OCI-LY1 (cell line): ENCODE measurements at regions not wholly inside any gene's neighbourhood (a gene's known extent, or its start where the extent isn't known, plus 50 kb on each side); places are given as distances from the start of the nearest gene placed in this dataset.

Experiments
- H2AFZ ChIP-seq: fragments of 200-600 bp; sonication (generic), shearing (Covaris generic); 2 replicates; pipeline ENCODE4 v1.6.0; 2014; ENCODE audit warnings: antibody characterized with exemption, mild to moderate bottlenecking, low read length
- H3F3A ChIP-seq: fragments of 200-600 bp; sonication (generic), shearing (Covaris generic); 2 replicates; pipeline ENCODE4 v1.6.0; 2014; ENCODE audit warnings: mild to moderate bottlenecking, antibody characterized with exemption, low read length, moderate library complexity; ENCODE audit not compliant: insufficient read depth
- H3K27ac ChIP-seq: fragments of 200-600 bp; sonication (generic); 2 replicates; pipeline ENCODE4 v1.5.1; 2014; ENCODE audit warnings: low read length, mixed run types, mild to moderate bottlenecking, low read depth; ENCODE audit not compliant: poor library complexity, severe bottlenecking
- H3K27me3 ChIP-seq: fragments of 200-600 bp; sonication (generic); 2 replicates; pipeline ENCODE4 v1.6.0; 2014; ENCODE audit warnings: antibody characterized with exemption, mild to moderate bottlenecking, low read length, moderate library complexity; ENCODE audit not compliant: insufficient read depth
- H3K36me3 ChIP-seq: fragments of 200-600 bp; sonication (generic); 2 replicates; pipeline ENCODE4 v1.6.1; 2014; ENCODE audit warnings: mild to moderate bottlenecking, antibody characterized with exemption, low read length, moderate library complexity, mixed read lengths; ENCODE audit not compliant: insufficient read depth
- H3K4me1 ChIP-seq: fragments of 200-600 bp; sonication (generic); 2 replicates; pipeline ENCODE4 v1.5.1; 2014; ENCODE audit warnings: mild to moderate bottlenecking, low read length, moderate library complexity; ENCODE audit not compliant: insufficient read depth, severe bottlenecking
- H3K4me2 ChIP-seq: fragments of 200-600 bp; sonication (generic), shearing (Covaris generic); 2 replicates; pipeline ENCODE4 v1.6.1; 2014; ENCODE audit warnings: low read length
- H3K4me3 ChIP-seq: fragments of 200-600 bp; sonication (generic); 2 replicates; pipeline ENCODE4 v1.5.1; 2014; ENCODE audit warnings: low read length, low read depth, mild to moderate bottlenecking, mixed read lengths; ENCODE audit not compliant: poor library complexity, severe bottlenecking
- H3K79me2 ChIP-seq: fragments of 200-600 bp; shearing (Covaris generic); 2 replicates; pipeline ENCODE4 v1.6.1; 2016; ENCODE audit warnings: mixed run types, low read length, mixed read lengths; ENCODE audit not compliant: insufficient read depth
- H3K9ac ChIP-seq: fragments of 200-600 bp; sonication (generic), shearing (Covaris generic); 2 replicates; pipeline ENCODE4 v1.6.1; 2014; ENCODE audit warnings: mild to moderate bottlenecking, low read length, mixed read lengths
- H3K9me2 ChIP-seq: fragments of 200-600 bp; sonication (generic), shearing (Covaris generic); 2 replicates; pipeline ENCODE4 v1.6.1; 2014; ENCODE audit warnings: low read depth, mild to moderate bottlenecking, low read length, mixed read lengths
- H3K9me3 ChIP-seq: fragments of 200-600 bp; shearing (Covaris generic); 2 replicates; pipeline ENCODE4 v1.6.1; 2014; ENCODE audit warnings: low read length, mixed read lengths
- H4K20me1 ChIP-seq: fragments of 200-600 bp; sonication (generic), shearing (Covaris generic); 2 replicates; pipeline ENCODE4 v1.6.0; 2016; ENCODE audit warnings: mild to moderate bottlenecking, low read length; ENCODE audit not compliant: insufficient read depth
- CTCF ChIP-seq: fragments of 200-600 bp; sonication (generic), shearing (Covaris generic); IDR thresholded peaks from 2 replicates; pipeline ENCODE4 v1.5.1; 2017; ENCODE audit warnings: mild to moderate bottlenecking, antibody characterized with exemption, low read length, moderate library complexity, mixed read lengths
- EZH2 ChIP-seq: fragments of 200-600 bp; sonication (generic), shearing (Covaris generic); IDR thresholded peaks from 2 replicates; pipeline ENCODE4 v1.8.0; 2017; ENCODE audit warnings: borderline replicate concordance, mixed run types, mild to moderate bottlenecking, antibody characterized with exemption, low read length, moderate library complexity, mixed read lengths

- TF ChIP-seq CTCF (no peak), EZH2 (no peak)
- no peak overlapping the region for H3K27ac ChIP-seq
- H3K4me1 ChIP-seq, result peaks cover 6% of the 10 kb centered on the region
- peaks cover 5% of the 10 kb centered on the region; the same call in 1 of the 2 replicates for H3K36me3 ChIP-seq
- no peaks in the 10 kb centered on the region for H3K27me3 ChIP-seq
- H3K9ac ChIP-seq, result no peak overlapping the region
- no peaks in the 10 kb centered on the region for H3K79me2 ChIP-seq
- H4K20me1 ChIP-seq, result no peaks in the 10 kb centered on the region
- no peaks in the 10 kb centered on the region for H3F3A ChIP-seq
- no peaks in the 10 kb centered on the region; the same call in 1 of the 2 replicates for H3K9me2 ChIP-seq
- no peak overlapping the region for H2AFZ ChIP-seq
- H3K4me3 ChIP-seq, result no peak overlapping the region
- H3K9me3 ChIP-seq, result no peaks in the 10 kb centered on the region
- no peak overlapping the region for H3K4me2 ChIP-seq
Measured at GRCh38 chr9:82281066-82281465, 292.5 kb downstream of the SPATA31D1 start.

GRCh38 chr9:82284758-82285157 is 296.2 kb downstream of the SPATA31D1 start:
- H3K4me1 ChIP-seq, result no peaks in the 10 kb centered on the region
- no peak overlapping the region for H2AFZ ChIP-seq
- H3K4me2 ChIP-seq, result no peak overlapping the region
- H3K4me3 ChIP-seq, result no peak overlapping the region
- H3K27me3 ChIP-seq, result no peaks in the 10 kb centered on the region
- H3K9me3 ChIP-seq, result peaks cover 7% of the 10 kb centered on the region; the same call in 1 of the 2 replicates
- no peak overlapping the region for H3K9ac ChIP-seq
- no peak overlapping the region for H3K27ac ChIP-seq
- no peaks in the 10 kb centered on the region for H3F3A ChIP-seq
- H4K20me1 ChIP-seq, result no peaks in the 10 kb centered on the region
- no peaks in the 10 kb centered on the region; the same call in 1 of the 2 replicates for H3K36me3 ChIP-seq
- TF ChIP-seq EZH2 (no peak), CTCF (no peak)
- no peaks in the 10 kb centered on the region; the same call in 1 of the 2 replicates for H3K9me2 ChIP-seq
- no peaks in the 10 kb centered on the region for H3K79me2 ChIP-seq

GRCh38 chr9:82295181-82295580 is 306.6 kb downstream of the SPATA31D1 start:
- Histone ChIP-seq H3K9me2 (no peaks in the 10 kb centered on the region), H3K4me1 (peaks cover 4% of the 10 kb centered on the region), H3K79me2 (no peaks in the 10 kb centered on the region), H3K9ac (no peak overlapping the region), H3K36me3 (no peaks in the 10 kb centered on the region), H3K4me3 (no peak overlapping the region), H2AFZ (no peak overlapping the region), H3K27me3 (no peaks in the 10 kb centered on the region), H4K20me1 (no peaks in the 10 kb centered on the region), H3K4me2 (no peak overlapping the region), H3F3A (no peaks in the 10 kb centered on the region), H3K27ac (no peak overlapping the region), H3K9me3 (peaks cover under 1% of the 10 kb centered on the region; the same call in 1 of the 2 replicates)
- TF ChIP-seq CTCF, result no peak
- no peak for TF ChIP-seq EZH2
